A549 (cell line): ENCODE measurements at regions not wholly inside any gene's neighbourhood (a gene's known extent, or its start where the extent isn't known, plus 50 kb on each side); places are given as distances from the start of the nearest gene placed in this dataset.

Experiments
- ATAC-seq, 2 experiments: fragments of 200-7000 bp in 1 of 2; fragments of >200 bp in 1 of 2; cut with Nextera tagmentation in 1 of 2; cut with Tn5 transposase in 1 of 2; 3 replicates each; pipeline versions ENCODE4 v1.8.0 to v1.9.1; 2018 to 2020; ENCODE audit warnings: mild to moderate bottlenecking in 1 of 2, moderate library complexity in 1 of 2
- CTCF ChIA-PET: fragments of 300-600 bp; sonication (Branson Sonifier 250); formaldehyde crosslinking; extraction: SDS; loops from one replicate; lab custom pipeline; 2021; ENCODE audit warnings: antibody characterized with exemption, inconsistent platforms; lab: Yijun Ruan, JAX
- POLR2A ChIA-PET: fragments of 350-600 bp; formaldehyde crosslinking; extraction: SDS; loops from one replicate; lab custom pipeline; 2021; ENCODE audit warnings: antibody characterized with exemption, inconsistent platforms; lab: Yijun Ruan, JAX
- DNase-seq, 2 experiments: peaks; one replicate each; pipeline versions ENCODE4 v3.0.0 to v3.0.0-alpha.2; 2011 to 2016; ENCODE audit warnings: low read depth in 1 of 2, low spot score in 1 of 2
- FAIRE-seq: peaks from 2 replicates; lab custom pipeline; 2011; peaks lifted over from hg19 to GRCh38; lab: Jason Lieb, UNC
- H3K27ac ChIP-seq, 2 experiments: fragments of >200 bp; sonication (Bioruptor Twin); formaldehyde crosslinking; 3 replicates each; pipeline ENCODE4 v1.5.1; 2016 to 2017
- H3K4me1 ChIP-seq: fragments of >200 bp; sonication (Bioruptor Twin); formaldehyde crosslinking; 3 replicates; pipeline ENCODE4 v1.6.1; 2016
- H3K4me2 ChIP-seq: fragments of >200 bp; sonication (Bioruptor Twin); formaldehyde crosslinking; 3 replicates; pipeline ENCODE4 v1.6.1; 2016
- H3K4me3 ChIP-seq: fragments of >200 bp; sonication (Bioruptor Twin); formaldehyde crosslinking; 3 replicates; pipeline ENCODE4 v1.5.1; 2016
- H3K9me3 ChIP-seq: fragments of >200 bp; sonication (Bioruptor Twin); formaldehyde crosslinking; 3 replicates; pipeline ENCODE4 v1.6.1; 2016
- BCL3 ChIP-seq: fragments of >200 bp; sonication (Bioruptor Twin); formaldehyde crosslinking; IDR thresholded peaks from 3 replicates; pipeline ENCODE4 v1.6.1; 2016
- CHD2 ChIP-seq: fragments of 150-350 bp; IDR thresholded peaks from 2 replicates; pipeline ENCODE4 v1.6.1; 2014; ENCODE audit warnings: low read length; ENCODE audit not compliant: partially characterized antibody
- E2F6 ChIP-seq: IDR thresholded peaks from 2 replicates; pipeline ENCODE4 v1.6.1; 2012; ENCODE audit warnings: low read depth, borderline replicate concordance
- EHF ChIP-seq: fragments of 250-450 bp; sonication (Bioruptor Pico); IDR thresholded peaks from 2 replicates; pipeline ENCODE4 v1.5.0; 2020; ENCODE audit warnings: mild to moderate bottlenecking
- EHMT2 ChIP-seq: fragments of 200-600 bp; sonication (generic); IDR thresholded peaks from 2 replicates; pipeline ENCODE4 v1.6.1; 2016; ENCODE audit warnings: antibody characterized with exemption, low read depth, mild to moderate bottlenecking, moderate library complexity
- FOSB ChIP-seq: fragments of 250-450 bp; sonication (Bioruptor Pico); IDR thresholded peaks from 2 replicates; pipeline ENCODE4 v1.5.0; 2020; ENCODE audit warnings: mild to moderate bottlenecking, moderate library complexity
- HES2 ChIP-seq: fragments of >200 bp; sonication (Bioruptor Twin); formaldehyde crosslinking; IDR thresholded peaks from 2 replicates; pipeline ENCODE4 v1.6.1; 2016
- HEYL ChIP-seq: fragments of 250-450 bp; sonication (Bioruptor Pico); IDR thresholded peaks from 2 replicates; pipeline ENCODE4 v1.8.0; 2021; ENCODE audit warnings: mild to moderate bottlenecking, moderate library complexity
- HOXA7 ChIP-seq: fragments of 250-450 bp; sonication (Bioruptor Pico); IDR thresholded peaks from 2 replicates; pipeline ENCODE4 v1.5.0; 2020; ENCODE audit warnings: mild to moderate bottlenecking, moderate library complexity
- HOXB13 ChIP-seq: fragments of 250-450 bp; sonication (Bioruptor Pico); IDR thresholded peaks from 2 replicates; pipeline ENCODE4 v1.5.0; 2020; ENCODE audit warnings: low read depth, mild to moderate bottlenecking, moderate library complexity
- HOXB5 ChIP-seq: fragments of 250-450 bp; sonication (Bioruptor Pico); IDR thresholded peaks from 2 replicates; pipeline ENCODE4 v1.5.0; 2020; ENCODE audit warnings: mild to moderate bottlenecking, moderate library complexity
- MAFK ChIP-seq: fragments of 450-650 bp; IDR thresholded peaks from 2 replicates; pipeline ENCODE4 v1.6.1; 2014; ENCODE audit not compliant: partially characterized antibody
- MAX ChIP-seq: IDR thresholded peaks from 2 replicates; pipeline ENCODE4 v1.6.1; 2012
- MAZ ChIP-seq: fragments of 150-350 bp; IDR thresholded peaks from 2 replicates; pipeline ENCODE4 v1.6.1; 2014; ENCODE audit warnings: antibody characterized with exemption, low read depth, low read length, borderline replicate concordance
- MYC ChIP-seq: IDR thresholded peaks from 2 replicates; pipeline ENCODE4 v1.6.1; 2012; ENCODE audit warnings: mild to moderate bottlenecking, inconsistent platforms, low read length, improper control_type of control experiment, borderline replicate concordance
- NPAS2 ChIP-seq: fragments of 250-450 bp; sonication (Bioruptor Pico); IDR thresholded peaks from 2 replicates; pipeline ENCODE4 v1.8.0; 2022; ENCODE audit warnings: mild to moderate bottlenecking, moderate library complexity, borderline replicate concordance
- PHF8 ChIP-seq: fragments of 200-600 bp; sonication (generic); IDR thresholded peaks from 2 replicates; pipeline ENCODE4 v1.6.1; 2016; ENCODE audit warnings: low read depth, mild to moderate bottlenecking, antibody characterized with exemption, moderate library complexity, borderline replicate concordance
- POLR2A ChIP-seq: IDR thresholded peaks from 2 replicates; pipeline ENCODE4 v1.6.1; 2012; ENCODE audit warnings: mild to moderate bottlenecking, low read length
- RARB ChIP-seq: fragments of 250-450 bp; sonication (Bioruptor Pico); IDR thresholded peaks from 2 replicates; pipeline ENCODE4 v1.8.0; 2021; ENCODE audit warnings: mild to moderate bottlenecking, moderate library complexity
- RCOR1 ChIP-seq: fragments of 150-350 bp; IDR thresholded peaks from 2 replicates; pipeline ENCODE4 v1.6.1; 2014; ENCODE audit warnings: antibody characterized with exemption, low read length, low read depth
- RFX5 ChIP-seq: fragments of 450-650 bp; IDR thresholded peaks from 2 replicates; pipeline ENCODE4 v1.7.1; 2014; ENCODE audit warnings: antibody characterized with exemption, mild to moderate bottlenecking, moderate library complexity
- SMC3 ChIP-seq: fragments of >200 bp; sonication (Bioruptor Twin); formaldehyde crosslinking; IDR thresholded peaks from 3 replicates; pipeline ENCODE4 v1.6.1; 2018; ENCODE audit warnings: inconsistent platforms
- TFCP2L1 ChIP-seq: fragments of 250-450 bp; sonication (Bioruptor Pico); IDR thresholded peaks from 2 replicates; pipeline ENCODE4 v1.5.0; 2021; ENCODE audit warnings: mild to moderate bottlenecking
- USF2 ChIP-seq: fragments of 450-650 bp; IDR thresholded peaks from 2 replicates; pipeline ENCODE4 v1.6.1; 2014; ENCODE audit warnings: antibody characterized with exemption
- ZFP36 ChIP-seq: fragments of 450-650 bp; IDR thresholded peaks from 2 replicates; pipeline ENCODE4 v1.6.1; 2014; ENCODE audit warnings: borderline replicate concordance; ENCODE audit not compliant: partially characterized antibody
- ZSCAN20 ChIP-seq: fragments of 250-450 bp; sonication (Bioruptor Pico); IDR thresholded peaks from 2 replicates; pipeline ENCODE4 v1.8.0; 2022; ENCODE audit warnings: mild to moderate bottlenecking, moderate library complexity
- WGBS: methylation state at CpG from one replicate; pipeline ENCODE4 v1.1.6; 2017; ENCODE audit errors: missing lambda C conversion rate; 5-methylcytosine and 5-hydroxymethylcytosine counted together

- no peak overlapping the region for H3K4me3 ChIP-seq
- peak overlapping the region; percentile 49 for H3K4me2 ChIP-seq
- POLR2A ChIA-PET, result interaction anchor here (0.6 kb wide), 1 partner anchor 1316 kb away, joined by 4 read pairs; no protein-coding TSS in a partner anchor
- no peak for TF ChIP-seq SMC3
- no peak for TF ChIP-seq BCL3
- TF ChIP-seq, all 56 proteins: peak for 0
- ATAC-seq (no peak), FAIRE-seq (no peak), DNase-seq (peak in 1 of 2 experiments; percentile 24)
- Histone ChIP-seq H3K27ac (peak overlapping the region; percentile 31 to 46; a peak in 3 of 6 replicates), H3K9me3 (no peaks in the 10 kb centered on the region), H3K4me1 (peaks cover 15% of the 10 kb centered on the region)
- CTCF ChIA-PET, result interaction anchor here (0.7 kb wide), 1 partner anchor 76 kb away, joined by 3 read pairs; no protein-coding TSS in a partner anchor
- WGBS, result 70% methylated on average over 6 of the region's 6 CpGs
Measured at GRCh38 chr13:44015811-44016210, 136.1 kb downstream of the LACC1 start.

GRCh38 chr13:44017756-44018309, 138.1 kb downstream of the LACC1 start:
- ChIA-PET CTCF (no interaction called here), POLR2A (no interaction called here)
- ATAC-seq (no peak), DNase-seq (no peak), FAIRE-seq (no peak)
- Histone ChIP-seq H3K9me3 (no peaks in the 10 kb centered on the region), H3K4me1 (peaks cover 33% of the 10 kb centered on the region), H3K27ac (0 out of 6 replicates have a peak overlapping the region, but pooled peaks of 1 of the 2 experiments have one; percentile 16), H3K4me2 (no peak overlapping the region), H3K4me3 (no peak overlapping the region)
- no peak for TF ChIP-seq PHF8
- TF ChIP-seq HEYL, result no peak
- TF ChIP-seq EHMT2, result no peak
- TF ChIP-seq HOXA7 (CRISPR knock-in tag), result no peak
- TF ChIP-seq HOXB5, result no peak
- no peak for TF ChIP-seq HOXB13 (CRISPR knock-in tag)
- no peak for TF ChIP-seq EHF
- no peak for TF ChIP-seq RFX5
- TF ChIP-seq CHD2, result no peak
- no peak for TF ChIP-seq E2F6
- no peak for TF ChIP-seq MAFK
- TF ChIP-seq NPAS2 (CRISPR knock-in tag), result no peak
- WGBS, result 88% methylated on average over 5 of the region's 5 CpGs

GRCh38 chr13:44019651-44020050, 139.9 kb downstream of the LACC1 start:
- no peak overlapping the region for H3K4me3 ChIP-seq
- no peak for FAIRE-seq
- ChIA-PET CTCF (no interaction called here), POLR2A (no interaction called here)
- no peak overlapping the region for H3K27ac ChIP-seq
- no peak for ATAC-seq
- no peak for DNase-seq
- no peak for TF ChIP-seq ZSCAN20
- no peak for TF ChIP-seq MAZ
- no peak for TF ChIP-seq POLR2A
- no peak for TF ChIP-seq EHF
- no peak for TF ChIP-seq MYC
- TF ChIP-seq MAX, result no peak
- TF ChIP-seq ZFP36, result no peak
- no peak for TF ChIP-seq USF2
- no peak for TF ChIP-seq MAFK
- no peak for TF ChIP-seq RARB (CRISPR knock-in tag)
- TF ChIP-seq FOSB (CRISPR knock-in tag), result no peak
- no peak for TF ChIP-seq RCOR1
- no peak for TF ChIP-seq HES2
- TF ChIP-seq HOXB5, result no peak
- no peak for TF ChIP-seq HOXA7 (CRISPR knock-in tag)
- no peak for TF ChIP-seq TFCP2L1 (CRISPR knock-in tag)
- no peak overlapping the region for H3K4me2 ChIP-seq
- H3K9me3 ChIP-seq, result no peaks in the 10 kb centered on the region
- WGBS, result 56% methylated on average over 4 of the region's 4 CpGs
- H3K4me1 ChIP-seq, result peaks cover 35% of the 10 kb centered on the region
